WERI-Rb-1 (cell line): ENCODE measurements at regions not wholly inside any gene's neighbourhood (a gene's known extent, or its start where the extent isn't known, plus 50 kb on each side); places are given as distances from the start of the nearest gene placed in this dataset.

Experiments
- DNase-seq: peaks from one replicate; pipeline ENCODE4 v3.0.0-alpha.2; 2020
- H3K27ac ChIP-seq: fragments of 250-450 bp; sonication (Bioruptor Pico); 2 replicates; pipeline ENCODE4 v1.5.1; 2020; ENCODE audit warnings: mild to moderate bottlenecking, moderate library complexity
- H3K27me3 ChIP-seq: fragments of 250-450 bp; sonication (Bioruptor Pico); 2 replicates; pipeline ENCODE4 v1.5.1; 2021; ENCODE audit warnings: mild to moderate bottlenecking, low read depth, moderate library complexity; ENCODE audit not compliant: insufficient read depth, severe bottlenecking
- H3K36me3 ChIP-seq: fragments of 250-450 bp; sonication (Bioruptor Pico); 2 replicates; pipeline ENCODE4 v1.5.1; 2020; ENCODE audit warnings: mild to moderate bottlenecking, moderate library complexity
- H3K4me3 ChIP-seq: 2 replicates; pipeline ENCODE4 v1.5.1; 2011; ENCODE audit warnings: low read depth, mild to moderate bottlenecking, control low read depth, low read length
- H3K9me3 ChIP-seq: fragments of 250-450 bp; sonication (Bioruptor Pico); 2 replicates; pipeline ENCODE4 v1.5.1; 2021; ENCODE audit warnings: mild to moderate bottlenecking, moderate library complexity; ENCODE audit not compliant: severe bottlenecking
- CTCF ChIP-seq: IDR thresholded peaks from 2 replicates; pipeline ENCODE4 v1.5.1; 2011; ENCODE audit warnings: low read depth, mild to moderate bottlenecking, control low read depth, inconsistent platforms, low read length

- Histone ChIP-seq H3K4me3 (no peak overlapping the region), H3K27ac (no peak overlapping the region), H3K9me3 (no peaks in the 10 kb centered on the region), H3K36me3 (no peaks in the 10 kb centered on the region), H3K27me3 (no peaks in the 10 kb centered on the region)
- DNase-seq, result no peak
- no peak for TF ChIP-seq CTCF
Observed at GRCh38 chr9:99624499-99625233, 197.0 kb upstream of the NR4A3 start.

- TF ChIP-seq CTCF, result no peak
- Histone ChIP-seq H3K36me3 (no peaks in the 10 kb centered on the region), H3K9me3 (no peaks in the 10 kb centered on the region), H3K4me3 (no peak overlapping the region), H3K27me3 (no peaks in the 10 kb centered on the region), H3K27ac (no peak overlapping the region)
- DNase-seq, result no peak
Observed at GRCh38 chr9:99626426-99626825, 195.3 kb upstream of the NR4A3 start.

- H3K4me3 ChIP-seq, result no peak overlapping the region
Observed at GRCh38 chr9:99628285-99628684, 193.4 kb upstream of the NR4A3 start.

GRCh38 chr9:99628849-99629620, 192.7 kb upstream of the NR4A3 start:
- Histone ChIP-seq H3K27ac (no peak overlapping the region), H3K4me3 (no peak overlapping the region), H3K36me3 (no peaks in the 10 kb centered on the region), H3K27me3 (no peaks in the 10 kb centered on the region), H3K9me3 (no peaks in the 10 kb centered on the region)
- DNase-seq, result no peak
- no peak for TF ChIP-seq CTCF

More at GRCh38 chr9:99628285-99628684, 193.4 kb upstream of the NR4A3 start:
- DNase-seq, result no peak
- Histone ChIP-seq H3K27ac (no peak overlapping the region), H3K36me3 (no peaks in the 10 kb centered on the region), H3K27me3 (no peaks in the 10 kb centered on the region), H3K9me3 (no peaks in the 10 kb centered on the region)
- TF ChIP-seq CTCF, result no peak

- H3K4me3 ChIP-seq, result no peak overlapping the region
- no peaks in the 10 kb centered on the region for H3K36me3 ChIP-seq
- no peaks in the 10 kb centered on the region for H3K9me3 ChIP-seq
- no peak overlapping the region for H3K27ac ChIP-seq
- TF ChIP-seq CTCF, result no peak
- H3K27me3 ChIP-seq, result no peaks in the 10 kb centered on the region
- DNase-seq, result no peak
Observed at GRCh38 chr9:99632349-99633038, 189.2 kb upstream of the NR4A3 start.
